ENCODE measurements at regions not wholly inside any gene's neighbourhood (a gene's known extent, or its start where the extent isn't known, plus 50 kb on each side); places are given as distances from the start of the nearest gene placed in this dataset.

- no peak for DNase-seq
Measured at GRCh38 chr9:107694390-107694789, 204.8 kb upstream of the KLF4 start.

DNA sequence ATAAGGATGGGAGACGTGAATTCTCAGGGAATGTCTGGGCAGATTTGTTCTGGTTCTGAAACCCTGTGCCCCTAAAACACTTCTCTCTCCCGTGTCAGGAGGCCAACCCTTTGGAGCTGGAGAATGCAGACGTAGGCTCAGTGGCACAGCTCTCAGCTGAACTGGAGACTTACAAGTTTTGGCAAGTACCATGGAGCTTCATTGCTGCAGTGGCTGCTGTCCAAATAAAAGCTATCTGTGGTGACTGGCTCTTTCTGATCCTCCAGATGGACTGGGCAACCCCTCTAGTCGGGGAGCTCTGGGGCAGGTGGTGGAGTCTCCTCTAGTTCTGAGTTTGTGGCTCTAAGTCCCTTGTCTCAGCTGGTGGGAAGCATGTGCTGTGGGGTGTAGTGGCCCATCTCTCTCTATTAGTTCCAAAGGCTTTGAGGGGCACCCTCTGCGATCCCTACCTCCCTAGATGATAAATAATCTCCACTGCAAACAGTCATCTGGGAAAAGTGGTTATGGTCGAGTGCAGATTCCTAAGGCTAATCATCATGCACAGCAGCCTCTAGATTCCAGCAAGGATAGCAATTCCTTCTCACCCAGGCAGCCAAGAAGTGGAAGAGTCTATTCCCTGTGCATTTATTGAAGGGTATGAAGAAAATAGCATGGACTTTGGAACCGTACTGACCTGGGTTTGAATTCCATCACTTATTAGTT is 204.2 kb upstream of the KLF4 start:
- no peak for DNase-seq

DNA sequence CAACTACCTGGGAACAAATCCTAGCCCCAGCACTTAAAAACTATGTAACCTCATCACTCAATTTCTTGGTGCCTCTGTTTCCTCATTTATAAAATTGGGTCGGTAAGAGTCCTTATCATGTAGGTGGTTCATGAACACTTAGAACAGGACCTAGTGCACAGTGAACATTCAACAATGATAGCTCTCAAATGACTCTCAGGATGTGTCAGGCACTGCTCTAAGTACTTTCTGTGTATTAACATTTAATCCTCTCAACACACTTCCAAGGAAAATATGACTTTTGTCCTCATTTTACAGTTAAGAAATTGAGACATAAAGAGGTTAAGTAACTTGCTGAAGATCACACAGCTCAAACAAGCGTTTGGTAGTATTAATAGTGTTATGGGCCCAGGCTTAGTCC is 202.1 kb upstream of the KLF4 start:
- DNase-seq = no peak

GRCh38 chr9:107690021-107690420 is 200.5 kb upstream of the KLF4 start:
- DNase-seq = no peak

DNA sequence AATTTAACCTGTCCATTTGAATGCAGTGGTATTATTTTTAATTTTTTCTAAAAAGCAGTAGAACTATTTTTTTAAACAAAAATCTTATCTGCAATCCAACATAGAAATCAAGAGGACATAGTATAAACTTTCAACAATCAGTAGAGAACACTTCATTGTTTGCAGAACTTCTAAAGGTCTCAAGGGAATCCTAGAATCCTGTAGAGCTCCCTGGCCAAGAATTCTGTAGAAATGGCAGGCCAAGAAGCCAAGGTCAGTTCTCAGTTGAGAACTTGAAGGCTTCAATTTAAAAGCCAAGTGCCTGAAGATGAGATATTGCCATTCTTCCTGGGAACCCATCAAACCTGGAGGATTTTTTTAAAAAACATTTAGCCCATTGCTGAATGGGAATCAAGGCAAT is 199.2 kb upstream of the KLF4 start:
- no peak for DNase-seq

- DNase-seq = no peak
Measured at GRCh38 chr9:107685901-107686300, 196.3 kb upstream of the KLF4 start.

DNA sequence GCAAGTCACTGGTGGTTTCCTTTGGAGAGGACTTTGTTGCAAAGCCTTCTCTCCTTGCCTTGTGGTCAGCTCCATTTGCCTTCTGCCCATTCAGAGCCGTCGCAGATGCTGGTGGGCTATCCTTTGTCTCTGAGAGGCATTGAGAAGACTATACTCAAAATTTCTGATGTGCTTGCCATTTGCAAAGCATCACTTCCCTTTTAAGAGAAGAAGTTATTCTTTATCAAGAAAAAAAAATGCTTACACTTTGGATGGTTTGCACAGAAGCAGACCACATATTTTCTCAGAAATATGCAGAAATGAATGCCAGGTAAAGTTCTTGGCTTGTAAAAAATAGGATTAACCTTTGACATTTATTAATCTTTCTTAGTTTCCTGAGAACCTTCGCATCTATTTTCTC is 195.8 kb upstream of the KLF4 start:
- DNase-seq = no peak

DNA sequence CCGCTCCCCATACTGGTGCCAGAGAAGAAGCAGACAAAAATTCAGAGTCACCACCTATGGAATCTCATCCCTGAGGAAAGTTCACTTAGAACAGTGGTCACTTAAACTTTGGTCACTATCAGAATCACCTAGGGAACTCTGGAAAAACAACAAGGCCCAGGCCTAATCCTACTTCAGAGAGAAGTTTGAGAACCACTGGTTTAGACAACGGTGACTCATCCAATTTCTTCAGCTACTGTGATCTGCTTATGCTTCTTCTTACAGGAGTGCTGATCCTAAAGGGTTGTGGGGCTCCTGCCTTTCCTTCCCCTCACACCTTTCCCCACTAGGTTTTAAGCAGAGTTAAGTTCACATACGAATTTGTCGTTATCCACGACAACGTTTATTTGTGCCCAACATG is 194.7 kb upstream of the KLF4 start:
- DNase-seq = no peak

GRCh38 chr9:107683566-107683965 is 194.0 kb upstream of the KLF4 start:
- DNase-seq = no peak

DNA sequence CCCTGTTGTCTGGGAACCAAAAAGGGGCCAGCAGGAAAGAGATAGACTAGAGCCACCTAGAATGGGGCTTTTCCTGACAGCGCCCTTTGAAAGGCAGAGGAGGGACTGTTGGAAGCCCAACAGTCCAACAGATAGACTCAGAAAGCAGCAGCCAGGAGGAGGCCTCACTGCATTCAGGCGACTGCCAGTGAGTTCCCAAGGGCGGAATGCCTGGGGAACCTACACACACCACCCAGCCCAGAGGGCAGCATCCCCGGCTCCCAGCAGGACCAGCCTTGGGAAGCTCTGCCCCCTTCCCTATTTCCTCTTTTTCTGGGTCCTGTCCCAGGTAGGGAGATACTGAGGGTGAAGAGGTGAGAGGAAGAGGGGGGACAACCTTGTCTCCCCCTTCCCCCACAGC is 192.4 kb upstream of the KLF4 start:
- DNase-seq = no peak

GRCh38 chr9:107675351-107676259 is 186.0 kb upstream of the KLF4 start:
- no peak for DNase-seq

DNA sequence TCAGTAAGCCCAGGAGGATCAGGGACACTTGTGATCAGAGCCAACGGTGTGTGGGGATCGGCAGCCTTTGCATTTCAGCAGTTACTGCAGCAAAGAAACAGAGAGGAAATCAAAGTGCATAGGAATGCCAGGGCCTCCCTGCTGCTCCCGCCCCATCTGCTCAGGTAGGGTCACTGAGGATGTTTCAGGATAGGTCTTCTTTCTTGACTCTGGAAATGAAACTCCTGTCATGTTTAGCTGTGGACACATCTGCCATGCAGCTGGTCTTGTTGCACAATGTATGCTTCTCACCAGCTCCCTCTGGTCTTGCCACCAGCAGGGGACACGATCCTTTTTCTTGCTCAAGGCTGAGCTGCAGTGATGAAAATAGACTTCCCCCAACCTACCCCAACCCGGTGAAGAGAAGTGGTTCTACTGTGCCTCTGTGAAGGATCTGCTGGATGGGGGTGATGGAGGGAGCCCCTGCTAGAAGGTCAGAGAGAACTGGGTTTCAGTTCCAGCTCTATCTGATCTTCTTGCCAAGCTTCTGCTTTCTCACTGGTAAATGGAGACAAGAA is 185.2 kb upstream of the KLF4 start:
- no peak for DNase-seq

DNA sequence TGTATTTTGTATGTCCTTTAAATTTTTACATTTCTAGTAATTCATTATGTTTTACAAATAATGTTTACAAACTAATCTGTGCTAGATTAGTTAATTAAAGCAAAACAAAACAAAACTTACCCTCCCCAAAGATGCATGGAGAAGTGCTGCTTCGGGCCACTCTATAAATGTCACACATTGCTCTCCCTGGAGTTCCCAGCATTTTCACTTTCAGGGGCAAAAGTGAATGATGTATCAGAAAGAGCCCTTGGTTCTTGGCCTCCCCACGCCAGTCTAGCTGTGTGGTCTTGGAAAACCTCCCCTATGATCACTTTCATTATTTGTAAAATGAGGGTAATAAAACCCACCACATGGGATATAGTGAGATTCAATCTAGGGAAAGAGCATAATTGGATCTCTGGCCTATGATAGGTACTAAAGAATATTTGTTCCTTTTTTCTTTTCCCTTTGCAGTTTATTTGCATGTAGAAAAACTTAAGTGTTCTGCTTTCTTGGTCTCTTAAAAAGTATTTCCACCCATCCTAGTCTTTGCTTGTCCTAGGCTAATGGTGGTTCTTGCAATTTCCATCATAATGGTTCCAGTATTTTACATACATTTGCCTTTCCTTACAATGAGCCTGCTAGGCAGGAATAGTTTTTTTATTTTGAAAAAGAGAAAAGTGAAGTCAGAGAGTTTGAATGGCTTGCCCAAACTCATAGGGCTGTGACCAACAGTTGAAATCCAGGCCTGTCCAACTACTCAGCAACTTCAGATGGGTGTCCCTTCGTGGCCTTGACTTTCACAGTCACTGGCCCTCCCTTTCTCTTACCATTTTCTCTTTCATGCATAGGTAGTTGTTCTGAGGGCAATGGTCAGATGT is 184.5 kb upstream of the KLF4 start:
- DNase-seq = no peak

DNA sequence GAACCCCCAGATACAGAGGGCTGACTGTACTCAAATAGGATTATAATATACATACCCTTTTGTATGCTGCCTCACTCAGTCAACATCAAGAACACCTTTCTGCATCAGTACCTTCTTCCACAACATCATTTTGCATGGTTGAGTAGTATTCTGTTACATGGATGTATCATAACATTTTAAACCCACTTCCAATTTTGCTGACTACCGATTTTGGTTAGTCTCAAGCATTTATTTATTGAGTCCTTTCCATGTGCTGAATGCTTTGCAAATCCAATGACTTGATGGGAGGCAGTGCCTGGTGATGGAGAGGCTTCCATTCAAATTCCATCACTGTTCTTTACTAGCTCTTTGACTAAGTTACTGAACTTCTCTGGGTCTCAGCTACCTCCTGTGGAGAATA is 182.0 kb upstream of the KLF4 start:
- DNase-seq = no peak

DNA sequence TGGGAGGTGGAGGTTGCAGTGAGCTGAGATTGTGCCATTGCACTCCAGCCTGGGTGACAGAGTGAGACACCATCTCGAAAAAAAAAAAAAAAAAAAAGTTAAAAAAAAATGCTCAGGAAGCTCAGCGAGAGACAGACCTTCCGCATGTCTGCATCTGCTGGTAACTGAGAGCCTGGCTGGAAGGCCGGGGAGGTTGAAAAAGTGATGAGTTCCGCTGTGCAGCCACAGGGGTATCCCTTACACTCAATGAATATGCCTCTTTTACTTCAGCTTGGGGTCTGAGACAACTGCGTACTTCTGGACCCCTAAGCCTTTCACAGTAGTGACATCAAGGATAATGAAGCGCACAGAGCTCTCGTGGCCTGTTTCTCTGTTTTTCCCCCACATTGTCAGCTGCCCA is 179.9 kb upstream of the KLF4 start:
- DNase-seq = no peak

DNA sequence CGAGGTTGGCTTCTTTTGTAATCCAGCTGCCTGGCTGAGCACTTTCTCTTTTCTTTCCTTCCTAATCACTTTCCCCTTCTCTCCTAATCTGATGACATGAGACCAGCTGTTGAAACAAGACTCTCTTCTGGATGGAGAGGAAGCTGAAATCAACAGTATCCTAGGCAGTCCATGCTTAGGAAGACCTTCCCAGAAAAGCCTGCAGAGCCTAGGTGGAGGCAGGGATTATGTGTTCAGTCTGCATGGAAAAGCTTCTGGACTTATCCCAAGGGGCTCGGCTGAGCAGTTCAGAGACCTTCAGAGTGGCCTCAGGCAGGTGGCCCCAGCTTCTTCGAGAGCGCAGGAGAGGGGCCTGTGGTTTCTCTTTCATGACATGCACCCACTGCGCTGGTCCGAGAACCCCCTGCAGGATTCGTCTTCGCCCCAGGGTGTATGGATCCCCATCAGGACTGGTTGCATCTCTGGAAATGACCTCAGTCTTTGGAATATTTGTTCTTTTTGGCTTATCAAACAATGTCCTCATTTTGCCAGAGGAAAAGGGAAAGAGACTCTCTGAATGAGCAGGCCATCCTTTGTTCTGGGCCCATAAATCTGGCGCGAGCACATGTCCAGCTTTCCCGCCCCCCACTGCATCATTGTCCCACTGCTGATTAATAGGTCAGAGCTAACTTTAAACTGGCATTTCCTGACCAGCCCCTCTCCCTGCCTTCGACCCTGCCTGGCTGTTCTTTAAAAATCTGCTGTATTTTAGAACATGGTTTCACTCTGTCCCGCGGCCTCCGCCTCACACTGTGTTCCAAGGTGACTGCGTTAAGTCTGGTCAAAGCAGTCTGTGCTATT is 177.9 kb upstream of the KLF4 start:
- DNase-seq = no peak

- DNase-seq = no peak
Measured at GRCh38 chr9:107665057-107665456, 175.5 kb upstream of the KLF4 start.

- no peak for DNase-seq
Measured at GRCh38 chr9:107660976-107661375, 171.4 kb upstream of the KLF4 start.

DNA sequence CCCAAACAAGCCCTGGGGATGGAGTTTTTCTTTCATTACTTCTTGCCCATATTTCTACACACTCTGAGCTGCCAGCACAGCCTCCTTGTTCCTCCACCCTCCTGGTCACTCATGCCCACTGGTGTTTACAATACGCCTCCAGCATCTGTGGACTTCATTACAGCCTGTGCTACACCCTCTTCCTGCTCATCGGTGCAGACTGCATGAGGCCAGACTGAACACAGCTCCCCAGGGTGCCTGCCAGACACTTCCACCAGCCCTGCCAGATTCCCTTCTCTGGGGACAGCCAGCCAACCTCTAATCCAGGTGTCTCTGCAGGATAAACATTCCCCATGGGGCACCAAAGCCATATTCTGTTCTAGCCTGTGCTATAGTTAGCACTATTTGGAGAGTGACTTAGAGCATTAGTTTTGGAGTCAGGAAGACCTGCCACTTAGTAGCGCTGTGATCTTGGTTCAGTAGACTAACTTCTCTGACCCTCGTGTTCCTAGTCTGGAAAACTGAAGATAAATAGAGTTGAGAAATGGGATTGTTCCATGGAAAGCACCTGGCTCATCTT is 163.8 kb upstream of the KLF4 start:
- no peak for DNase-seq

- no peak for DNase-seq
Measured at GRCh38 chr9:107650995-107651394, 161.4 kb upstream of the KLF4 start.

- DNase-seq = no peak
Measured at GRCh38 chr9:107650321-107650720, 160.8 kb upstream of the KLF4 start.

GRCh38 chr9:107648153-107648715 is 158.7 kb upstream of the KLF4 start:
- DNase-seq = no peak

Measured in NCI-H2227 treated with DMSO at 0.1 percent for 48 hours (cell line).